OCI-M2 (cell line): ENCODE measurements at regions not wholly inside any gene's neighbourhood (a gene's known extent, or its start where the extent isn't known, plus 50 kb on each side); places are given as distances from the start of the nearest gene placed in this dataset.

ENCODE experiments used
- DNase-seq: peaks from one replicate; lab custom pipeline; 2025; ENCODE audit not compliant: unreplicated experiment; lab: John Stamatoyannopoulos, UW

DNA sequence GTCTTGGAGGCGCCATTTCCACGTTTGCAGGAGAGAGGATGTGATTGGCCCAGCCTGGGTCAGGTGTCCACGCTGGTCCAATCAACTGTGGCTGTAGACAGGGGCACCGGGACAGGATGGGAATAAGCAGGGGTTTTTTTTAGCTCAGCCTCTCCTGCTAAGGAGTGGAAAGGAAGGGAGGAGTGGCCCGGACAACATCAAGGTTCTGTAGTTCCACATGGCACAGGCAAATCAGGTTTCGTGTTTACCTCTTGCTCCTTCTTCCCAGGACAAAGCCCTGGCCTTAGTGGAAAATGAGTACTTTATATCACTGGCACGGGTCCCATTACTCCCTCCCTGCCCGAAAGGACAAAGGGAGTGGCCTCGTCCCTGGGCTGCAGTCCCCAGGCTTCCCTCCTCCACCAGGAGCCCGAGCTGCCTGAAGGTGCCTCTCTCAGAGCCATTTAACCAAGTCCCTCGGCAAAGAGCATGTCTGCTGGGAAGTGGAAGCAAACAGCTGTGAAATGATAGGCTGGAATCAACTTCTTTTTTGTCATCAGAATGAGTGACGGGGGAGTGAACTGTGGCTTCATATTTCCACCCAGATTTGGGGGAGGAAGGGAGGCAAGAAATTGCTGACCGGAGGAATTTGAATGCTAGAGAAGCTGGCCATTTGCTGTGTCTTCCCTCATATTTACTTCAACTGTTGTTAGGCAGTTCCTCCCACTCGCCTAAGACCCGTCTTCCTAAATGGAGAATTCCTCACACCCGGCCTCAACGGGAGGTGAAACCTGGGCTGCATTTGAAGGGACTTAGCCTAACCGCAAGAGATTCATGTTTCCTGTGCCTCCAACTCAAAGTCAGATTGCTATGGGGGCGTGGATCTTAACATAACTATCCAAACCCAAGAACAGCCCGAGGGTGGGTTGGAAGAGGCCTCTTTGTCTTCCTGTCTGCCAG, 84.9 kb upstream of the SLC44A3 start:
- no peak for DNase-seq

DNA sequence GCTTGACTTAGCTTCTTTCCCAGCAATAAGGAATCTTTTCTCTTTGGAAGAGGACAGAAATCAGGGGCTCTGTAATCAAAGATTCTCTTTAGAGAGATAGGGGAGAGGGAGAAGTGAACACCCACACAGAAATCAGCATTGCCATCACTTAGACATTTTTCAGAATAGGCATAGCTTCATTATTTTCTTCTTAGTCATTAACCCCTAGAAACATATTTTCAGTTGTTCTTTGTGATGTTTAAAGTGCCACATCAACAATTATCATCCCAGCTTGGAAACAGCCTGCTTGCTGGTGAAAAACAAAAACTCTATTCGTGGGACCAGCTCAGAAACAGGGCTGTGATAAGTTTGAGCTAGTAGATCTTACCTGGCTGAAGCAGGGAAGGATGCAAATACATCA, 88.3 kb upstream of the SLC44A3 start:
- no peak for DNase-seq

DNA sequence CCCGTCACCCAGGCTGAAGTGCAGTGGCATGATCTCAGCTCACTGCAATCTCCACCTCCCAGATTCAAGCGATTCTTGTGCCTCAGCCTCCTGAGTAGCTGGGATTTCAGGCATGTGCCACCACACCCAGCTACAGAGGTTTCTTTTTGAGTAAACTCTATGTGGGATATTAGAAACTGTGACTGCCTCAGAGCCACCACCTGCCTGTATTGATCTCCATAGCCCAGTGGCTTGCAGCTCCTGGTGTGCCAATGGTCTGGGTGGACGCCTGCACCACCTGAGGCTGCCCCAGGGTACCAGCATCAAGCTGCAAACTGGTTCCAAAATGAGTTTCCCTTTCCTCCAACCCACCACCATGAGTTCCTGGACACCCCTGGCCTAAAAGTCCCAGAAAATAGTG, 89.7 kb upstream of the SLC44A3 start:
- DNase-seq = no peak

DNA sequence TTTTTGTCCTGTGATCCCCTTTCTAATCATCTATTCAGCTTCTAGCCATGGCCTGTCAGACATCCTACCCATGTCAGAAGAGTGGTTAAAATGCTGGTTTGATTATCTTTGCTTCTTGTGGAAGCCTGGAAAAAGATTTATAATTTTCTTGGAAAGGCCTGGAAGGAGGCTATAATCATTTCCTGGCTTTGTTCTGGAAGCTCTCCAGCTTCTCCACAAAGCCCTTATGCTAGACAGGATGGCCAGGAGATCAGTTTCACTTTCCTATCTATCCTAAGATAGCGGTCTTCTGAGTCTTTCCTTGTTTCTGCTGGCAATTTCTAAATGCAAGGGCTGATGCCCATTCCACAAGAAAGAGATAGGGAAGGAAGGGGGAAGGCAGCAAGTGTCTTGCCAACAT, 90.9 kb upstream of the SLC44A3 start:
- no peak for DNase-seq

DNA sequence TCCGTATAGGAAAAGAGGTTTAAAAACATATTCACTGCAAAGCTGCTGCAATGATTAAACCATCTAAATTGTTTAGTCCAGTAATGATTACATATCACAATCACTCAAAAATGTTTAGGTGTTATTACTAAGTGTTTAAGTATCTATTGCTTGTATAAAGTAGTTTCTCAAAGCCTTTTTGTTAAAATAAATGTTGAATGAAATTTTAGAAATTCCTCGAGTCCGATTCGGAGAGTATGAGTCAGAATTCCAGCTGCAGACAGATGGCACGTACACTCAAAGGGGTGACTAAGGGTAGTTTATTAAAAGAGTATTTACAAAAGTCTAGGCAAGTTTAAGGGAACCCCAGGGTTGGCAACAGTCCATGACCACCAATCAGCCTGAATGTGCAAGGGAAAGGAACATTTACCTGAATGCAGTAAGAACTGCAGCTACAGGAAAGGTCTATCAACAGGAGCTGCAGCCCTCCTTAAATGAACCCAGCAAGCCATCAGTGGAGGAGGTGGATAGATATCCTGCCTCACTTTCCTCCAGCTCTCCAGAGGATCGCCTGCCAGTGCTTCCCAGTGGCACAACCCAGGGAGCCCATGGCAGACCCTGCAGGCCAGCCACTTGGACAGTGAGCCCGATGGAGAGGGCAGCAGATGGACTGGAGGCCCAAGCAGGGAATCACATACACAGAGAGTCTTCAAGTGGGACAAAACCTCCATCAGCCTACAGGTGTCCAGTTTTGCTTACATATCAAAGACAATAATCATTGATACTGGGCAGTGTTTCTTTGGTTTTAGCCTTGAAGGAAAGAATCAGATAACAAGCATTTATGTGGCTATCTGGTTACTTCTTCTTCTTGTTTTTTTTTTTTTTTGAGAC, 92.1 kb upstream of the SLC44A3 start:
- DNase-seq = no peak

DNA sequence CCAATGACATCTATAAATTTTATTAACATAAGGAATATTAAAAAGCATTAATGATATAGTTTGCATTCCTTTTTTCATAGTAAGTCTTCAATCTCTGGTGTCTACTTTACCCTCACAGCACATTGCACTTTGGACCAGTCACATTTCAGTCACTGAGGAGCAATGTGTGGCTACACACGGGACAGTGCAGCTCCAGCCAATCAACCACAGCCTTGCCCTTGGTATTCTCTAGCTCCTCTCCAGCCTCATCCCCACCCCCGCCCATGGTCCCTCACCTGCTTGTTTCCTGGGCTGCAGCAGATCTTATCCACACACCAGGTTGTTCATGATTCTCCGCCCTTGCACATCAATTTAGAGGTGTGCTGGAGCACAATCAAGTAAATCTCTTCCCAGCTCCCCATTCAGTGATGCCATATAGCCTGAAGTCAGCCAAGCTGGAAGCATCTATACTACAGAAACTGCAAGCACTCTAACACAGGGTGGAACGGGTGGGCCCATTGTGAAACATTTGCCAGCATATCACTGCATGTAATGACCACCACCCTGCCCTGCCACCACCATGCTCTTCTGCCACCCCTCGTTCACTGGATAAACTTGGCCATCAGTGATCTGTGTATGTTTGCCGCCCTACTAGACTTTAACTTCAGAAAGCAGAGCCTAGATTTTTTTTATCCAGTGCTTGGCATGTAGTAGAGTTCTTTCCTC, 93.0 kb upstream of the SLC44A3 start:
- DNase-seq = no peak

DNA sequence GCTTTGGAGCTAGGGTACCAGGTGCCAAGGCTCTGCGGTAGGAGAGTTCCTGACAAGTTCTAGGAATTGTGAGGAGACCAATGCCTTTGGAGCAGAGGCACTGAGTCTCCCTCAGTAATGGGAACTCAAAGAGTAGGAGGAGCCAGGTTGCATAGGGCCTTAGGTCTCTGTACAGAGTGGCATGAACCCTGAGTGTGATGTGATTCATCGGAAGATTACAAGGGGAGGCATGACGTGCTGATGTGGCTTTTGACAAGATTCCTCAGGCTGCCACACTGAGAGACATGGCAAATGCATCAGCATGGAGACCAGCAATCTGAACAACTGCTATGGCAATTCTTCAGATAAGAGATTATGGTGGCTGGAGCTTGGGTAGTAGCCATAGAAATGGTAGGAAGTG, 94.6 kb upstream of the SLC44A3 start:
- DNase-seq = no peak

DNA sequence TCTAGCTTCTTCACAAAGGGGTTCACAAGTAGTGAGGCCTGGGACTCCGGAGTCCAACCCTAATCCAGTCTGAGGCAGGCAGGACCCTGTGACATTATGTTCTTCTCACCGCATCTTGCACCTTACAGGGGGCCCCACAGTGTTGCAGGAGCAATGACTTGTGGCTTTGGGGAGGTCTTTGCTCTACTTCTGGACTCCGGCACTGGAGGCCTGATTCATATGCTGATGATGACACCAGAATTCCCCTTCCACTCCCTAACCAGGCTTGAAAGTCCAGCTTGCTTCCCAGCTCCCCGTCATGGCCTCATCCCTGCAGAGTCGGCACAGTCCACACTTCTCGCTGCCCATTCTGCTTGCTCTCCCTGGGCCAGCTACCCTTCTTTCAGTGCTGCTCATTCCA, 96.3 kb upstream of the SLC44A3 start:
- DNase-seq = no peak

DNA sequence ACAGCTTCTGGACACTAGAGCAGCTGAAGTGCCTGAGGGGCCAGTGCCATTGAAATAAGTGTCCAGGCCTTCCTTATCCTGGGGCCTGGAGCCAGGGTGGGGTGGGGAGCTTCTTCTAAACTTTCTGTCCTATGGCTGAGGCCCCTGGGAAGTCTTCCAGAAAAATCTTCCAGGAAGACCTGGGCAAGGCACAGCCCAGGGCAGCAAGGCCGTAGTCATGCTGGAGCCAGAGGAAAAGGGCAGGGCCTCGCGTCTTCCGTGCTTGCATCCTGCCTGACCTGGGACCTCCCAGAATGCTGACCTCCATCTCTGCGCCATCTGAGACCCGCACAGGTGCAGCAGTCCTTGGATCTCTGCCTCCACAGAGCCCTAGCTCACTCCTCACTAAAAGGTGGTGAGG, 96.7 kb upstream of the SLC44A3 start:
- no peak for DNase-seq

DNA sequence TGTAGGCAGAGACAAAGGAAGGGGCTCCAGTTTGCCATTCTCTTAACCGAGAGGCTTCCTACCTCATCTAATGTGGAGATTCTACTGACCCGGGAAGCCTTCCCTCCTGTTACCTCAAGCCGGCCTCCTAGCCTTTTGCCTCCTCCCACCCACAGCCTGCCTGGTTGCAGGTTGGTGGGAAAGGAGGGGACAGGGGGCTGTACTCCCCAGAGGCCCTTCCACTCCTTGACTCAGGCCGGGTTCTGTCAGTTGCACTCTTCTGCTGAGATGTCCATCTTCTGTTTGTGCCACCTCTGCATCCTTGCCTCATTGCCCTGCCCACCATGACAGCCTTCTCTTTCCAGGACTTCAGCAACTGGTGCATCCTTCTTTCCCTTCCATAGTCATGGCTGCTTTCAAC, 98.0 kb upstream of the SLC44A3 start:
- DNase-seq = no peak

DNA sequence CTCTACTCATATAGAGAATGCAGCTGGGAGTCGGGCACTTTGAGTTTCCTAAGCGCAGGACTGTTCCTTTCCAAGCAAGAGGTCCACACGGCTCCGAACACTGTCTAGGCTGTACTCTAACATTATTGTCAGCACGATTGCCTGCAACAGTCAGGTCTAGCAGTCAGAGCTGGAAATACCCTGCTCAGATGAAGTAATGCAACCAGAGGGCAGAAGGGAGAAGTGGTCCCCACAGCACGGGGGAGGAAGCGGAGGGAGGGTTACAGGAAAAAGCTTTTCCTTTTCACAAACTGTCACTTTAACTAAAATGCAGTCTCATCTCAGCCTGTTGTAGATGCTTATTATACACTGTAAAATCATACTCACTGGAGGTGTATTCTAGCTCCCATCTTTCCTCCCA, 98.9 kb upstream of the SLC44A3 start:
- DNase-seq = no peak

DNA sequence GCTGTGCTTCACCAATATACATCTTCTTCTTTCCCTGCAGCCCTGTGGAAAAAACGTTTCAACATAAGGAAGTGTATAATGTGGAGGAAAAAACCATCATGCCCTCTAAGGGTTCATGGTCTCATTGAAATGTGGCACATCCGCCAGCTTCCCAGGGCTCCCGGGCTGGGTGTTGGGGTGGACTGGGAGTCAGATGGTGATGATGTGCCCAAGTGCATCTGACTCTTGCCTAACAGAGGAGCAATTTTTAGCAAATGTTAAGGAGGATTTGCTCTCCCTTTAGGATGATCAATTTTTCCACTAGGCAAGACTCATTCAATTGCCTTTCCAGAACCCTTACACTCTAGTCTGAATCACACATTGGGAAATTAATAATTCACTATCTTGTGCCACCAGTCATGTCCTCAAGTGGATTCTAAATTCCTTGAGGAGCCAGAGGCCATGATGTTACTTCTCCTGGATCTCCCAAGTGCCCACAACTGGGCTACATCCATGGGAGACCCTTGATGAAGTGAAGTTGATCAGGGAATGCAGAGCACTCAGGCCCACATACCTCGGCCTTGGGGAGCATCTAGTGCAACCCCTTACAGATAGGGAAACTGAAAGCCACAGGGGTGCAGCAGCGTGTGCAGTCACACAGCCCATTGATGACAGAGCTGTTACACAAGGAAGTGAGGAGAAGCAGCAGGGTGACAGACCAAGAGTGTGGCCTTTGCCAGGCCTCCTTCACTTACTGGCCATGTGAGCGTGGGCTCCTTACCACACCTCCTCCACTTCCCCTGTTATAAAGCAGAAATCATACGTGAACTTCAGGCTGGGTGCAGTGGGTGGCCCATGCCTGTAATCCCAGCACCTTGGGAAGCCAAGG, 100.0 kb upstream of the SLC44A3 start:
- DNase-seq = no peak

DNA sequence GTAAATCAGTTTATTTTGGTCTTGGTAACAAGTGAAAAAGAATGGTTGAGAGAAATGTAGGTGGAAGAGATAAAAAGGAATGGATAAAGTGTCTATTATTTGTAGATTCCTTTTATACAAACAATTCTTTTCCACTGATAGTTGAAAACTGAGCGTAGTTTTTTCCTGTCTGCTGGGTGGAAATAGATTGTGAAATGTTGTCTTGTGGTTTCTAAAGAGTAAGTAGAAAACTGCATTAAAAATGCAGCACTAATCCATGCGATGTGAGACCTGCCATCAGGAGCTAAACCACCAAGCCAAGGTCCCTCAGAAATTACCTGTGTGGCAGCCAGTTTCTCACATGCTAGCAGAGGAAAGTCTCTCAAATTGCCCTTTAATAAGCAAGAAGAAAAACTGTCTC, 103.2 kb upstream of the SLC44A3 start:
- no peak for DNase-seq

DNA sequence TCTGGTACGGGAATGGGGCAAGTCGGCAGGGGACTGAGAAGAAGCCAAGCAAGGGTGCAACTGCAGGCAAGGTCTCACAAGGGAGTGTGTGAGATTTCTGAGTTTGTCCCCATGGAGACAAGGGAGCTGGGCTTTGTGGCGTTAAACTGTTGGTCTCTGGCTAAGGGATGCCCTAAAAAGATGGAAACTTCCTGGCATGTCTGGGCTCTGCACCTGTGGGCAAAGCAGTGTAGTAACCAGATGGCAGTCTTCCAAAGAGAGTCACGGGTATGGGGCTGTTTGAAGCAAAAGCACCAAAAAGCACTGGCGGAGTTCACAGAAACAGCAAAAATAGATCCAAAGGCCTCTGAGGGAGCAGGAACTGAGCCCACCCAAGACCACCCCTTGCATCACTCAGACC, 104.8 kb upstream of the SLC44A3 start:
- DNase-seq = no peak

DNA sequence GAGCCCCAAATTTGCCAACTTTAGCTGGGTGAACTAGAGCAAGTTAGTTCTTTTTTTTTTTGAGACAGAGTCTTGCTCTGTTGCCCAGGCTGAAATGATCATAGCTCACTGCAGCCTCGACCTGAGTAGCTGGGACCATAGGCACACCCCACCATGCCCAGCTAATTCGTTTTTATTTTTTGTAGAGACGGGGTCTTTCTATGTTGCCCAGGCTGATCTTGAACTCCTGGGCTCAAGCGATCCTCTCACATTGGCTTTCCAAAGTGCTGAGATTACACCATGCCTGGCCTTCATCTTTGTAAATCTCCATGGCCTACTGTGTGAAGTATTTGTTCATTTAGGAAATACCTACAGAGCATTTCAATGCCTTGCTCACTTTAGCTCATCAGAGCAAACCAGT, 105.6 kb upstream of the SLC44A3 start:
- DNase-seq = no peak

DNA sequence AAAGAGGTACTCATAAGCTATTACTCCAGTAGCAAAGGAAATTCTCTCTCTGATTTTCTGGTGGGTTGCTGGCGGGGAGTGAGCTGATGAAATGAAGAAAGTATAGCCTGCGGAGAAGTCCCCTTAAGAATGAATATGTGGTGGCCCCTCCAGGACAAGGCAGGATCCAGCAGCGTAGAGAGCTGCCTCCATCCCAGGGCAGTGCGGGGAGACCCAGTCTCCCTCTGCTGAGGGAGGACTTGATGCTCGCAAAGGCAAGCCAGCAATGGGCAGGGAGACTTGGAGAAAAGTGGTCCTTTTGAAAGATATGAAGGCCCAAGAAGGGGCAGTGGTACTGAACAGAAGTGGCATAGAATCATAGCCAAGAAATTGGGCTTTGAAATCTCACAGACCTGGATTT, 106.0 kb upstream of the SLC44A3 start:
- no peak for DNase-seq

DNA sequence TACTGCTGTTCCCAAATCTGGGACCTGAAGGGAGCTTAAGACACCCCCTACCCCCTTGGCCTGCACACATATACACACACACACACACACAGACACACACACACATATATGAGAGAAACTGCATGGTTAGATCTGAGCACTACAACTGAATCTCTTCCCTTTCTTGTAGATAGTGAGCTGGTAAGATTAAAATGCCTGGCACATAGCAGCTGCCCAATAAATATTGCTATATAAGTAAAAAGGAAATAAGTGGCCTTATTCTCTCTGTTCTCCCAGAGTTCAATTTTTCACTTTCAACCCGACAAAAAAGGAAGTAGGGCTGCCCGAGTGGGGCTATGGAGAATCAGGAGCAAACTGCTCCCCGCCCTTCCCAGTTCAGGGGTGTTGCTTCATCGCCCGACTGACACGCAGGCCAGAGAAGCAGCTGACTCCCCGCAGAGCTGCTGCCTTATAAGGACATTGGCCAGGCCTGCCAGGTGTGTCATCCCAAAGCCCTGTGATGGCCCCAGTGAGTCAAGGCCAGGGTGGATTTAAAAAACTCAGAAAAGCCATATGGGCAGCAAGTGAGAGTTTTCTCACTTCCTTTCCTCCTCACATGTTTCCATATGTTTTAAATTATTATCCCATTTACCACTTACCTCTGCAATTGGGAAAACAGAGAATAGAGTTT, 106.5 kb upstream of the SLC44A3 start:
- DNase-seq = no peak

DNA sequence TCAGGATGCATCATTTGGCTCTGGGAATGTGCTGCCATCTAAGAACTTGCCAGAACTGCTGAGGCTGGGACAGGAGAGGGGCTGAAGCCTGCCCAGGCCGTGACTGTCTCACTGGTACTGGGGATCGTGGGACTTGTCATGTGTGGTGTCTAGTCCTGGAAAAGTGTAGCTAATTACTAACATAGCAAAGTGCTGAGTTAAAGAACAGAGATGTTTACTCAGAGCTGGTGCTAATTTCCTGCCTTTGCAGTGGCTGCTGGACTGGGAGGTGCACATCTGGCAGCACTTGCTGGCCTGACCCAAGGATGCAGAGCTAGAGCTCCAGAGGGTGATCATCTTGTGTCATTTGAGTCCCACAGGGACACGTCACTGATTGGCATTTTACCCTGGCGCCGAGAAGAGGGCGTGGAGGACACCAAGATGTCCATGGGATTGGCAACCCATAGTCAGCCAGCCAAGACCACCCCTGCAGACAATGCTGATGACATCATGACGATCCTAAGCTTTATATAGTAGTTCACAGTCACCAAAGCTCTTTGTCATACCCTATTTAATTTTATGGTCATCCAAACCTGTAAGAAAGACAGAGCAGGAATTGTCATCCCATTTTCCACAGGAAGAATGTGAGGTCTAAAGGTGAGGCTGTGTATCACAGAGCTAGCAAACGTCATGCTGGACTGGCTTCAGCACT, 110.1 kb upstream of the SLC44A3 start:
- no peak for DNase-seq

DNA sequence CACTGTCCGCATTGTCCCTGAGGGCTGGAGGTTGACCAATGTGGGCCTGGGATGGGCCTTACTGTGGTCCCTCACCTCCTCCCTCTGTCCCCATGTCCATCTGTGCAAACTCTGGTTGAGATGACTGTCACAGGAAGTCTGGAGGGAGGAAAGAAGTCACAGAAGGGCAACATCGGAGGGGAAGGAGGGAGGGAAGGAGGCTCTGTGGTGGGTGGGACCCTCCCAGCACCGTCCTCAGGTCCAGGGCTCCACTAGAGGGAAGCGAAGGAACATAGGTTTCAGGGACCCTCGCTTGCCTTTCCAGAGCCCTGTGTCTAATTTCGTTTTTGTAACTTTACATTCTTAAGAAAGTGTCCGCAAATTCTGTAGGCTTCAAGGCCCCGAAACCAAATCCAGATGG, 111.3 kb upstream of the SLC44A3 start:
- no peak for DNase-seq

DNA sequence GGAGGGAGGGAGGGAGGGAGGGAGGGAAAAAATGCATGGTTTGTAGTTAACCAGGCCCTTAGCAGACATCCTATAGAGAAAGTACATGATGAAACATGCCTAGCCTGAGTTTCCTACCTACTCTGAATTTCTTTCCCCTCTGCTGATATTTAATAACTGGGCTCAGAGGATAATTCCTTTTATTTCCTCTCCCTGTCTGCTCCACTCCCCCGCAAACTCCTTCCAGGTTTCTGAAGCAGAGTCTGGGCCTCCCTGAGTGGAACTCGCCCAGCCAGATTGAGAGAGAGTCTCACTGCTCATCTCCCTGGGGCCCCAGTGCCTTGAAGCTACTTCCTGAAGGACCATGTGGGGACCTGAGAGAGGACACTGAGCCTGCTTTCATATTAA, 111.9 kb upstream of the SLC44A3 start:
- no peak for DNase-seq
